Lung (tissue), 11 donors: ENCODE measurements at regions not wholly inside any gene's neighbourhood (a gene's known extent, or its start where the extent isn't known, plus 50 kb on each side); places are given as distances from the start of the nearest gene placed in this dataset.

Experiments
- ATAC-seq: fragments of 200-7000 bp; cut with Tn5 transposase; one replicate; pipeline ENCODE4 v1.9.1; 2020; ENCODE audit warnings: moderate number of reproducible peaks; ENCODE audit not compliant: insufficient read depth, low FRiP score
- DNase-seq, 3 donors: peaks; one replicate each; pipeline ENCODE4 v3.0.0-alpha.2; 2013 to 2017
- H3K27ac ChIP-seq, 2 donors: one replicate each; pipeline ENCODE4 v1.5.1; 2013; ENCODE audit warnings: mild to moderate bottlenecking in 2 of 2, moderate library complexity in 2 of 2, control low read depth in 1 of 2, inconsistent platforms in 1 of 2, low read depth in 1 of 2, low read length in 1 of 2
- H3K27me3 ChIP-seq, 3 donors: one replicate each; pipeline ENCODE4 v1.5.1; 2013; ENCODE audit warnings: low read length in 2 of 3; ENCODE audit not compliant: control insufficient read depth in 3 of 3, insufficient read depth in 3 of 3
- H3K36me3 ChIP-seq, 4 donors: one replicate each; pipeline ENCODE4 v1.5.1; 2013; ENCODE audit warnings: low read length in 4 of 4, mild to moderate bottlenecking in 1 of 4, moderate library complexity in 1 of 4; ENCODE audit not compliant: control insufficient read depth in 4 of 4, insufficient read depth in 4 of 4
- H3K4me1 ChIP-seq, 5 donors: one replicate each; pipeline ENCODE4 v1.5.1; 2013; ENCODE audit warnings: low read length in 5 of 5, mild to moderate bottlenecking in 2 of 5, moderate library complexity in 1 of 5; ENCODE audit not compliant: control insufficient read depth in 5 of 5, insufficient read depth in 5 of 5
- H3K4me3 ChIP-seq: one replicate; pipeline ENCODE4 v1.5.1; 2013; ENCODE audit warnings: mild to moderate bottlenecking, control low read depth, moderate library complexity
- H3K9ac ChIP-seq, 2 donors: one replicate each; pipeline ENCODE4 v1.5.1; 2013; ENCODE audit warnings: low read length in 2 of 2, control low read depth in 1 of 2; ENCODE audit not compliant: insufficient read depth in 1 of 2
- H3K9me3 ChIP-seq, 4 donors: one replicate each; pipeline ENCODE4 v1.5.1; 2013; ENCODE audit warnings: low read length in 3 of 4, mild to moderate bottlenecking in 1 of 4, moderate library complexity in 1 of 4; ENCODE audit not compliant: control insufficient read depth in 4 of 4, insufficient read depth in 3 of 4
- CTCF ChIP-seq: IDR thresholded peaks from 2 replicates; pipeline ENCODE4 v1.5.1; 2012; ENCODE audit warnings: mild to moderate bottlenecking; ENCODE audit errors: control extremely low read depth, extremely low read depth
- WGBS, 2 donors: extraction: QIAGEN DNeasy Blood & Tissue Kit; methylation state at CpG; one replicate each; pipeline ENCODE4 v1.1.7; 2013; 5-methylcytosine and 5-hydroxymethylcytosine counted together
- donor health status: control.
- donor health status: control.
- donor health status: Bipolar disorder and iron deficiency.
- donor health status: healthy.
- donor health status: DM: yes; HTN: yes; CAD: no.

- no peak overlapping the region for H3K27ac ChIP-seq
- H3K9me3 ChIP-seq: no peaks in the 10 kb centered on the region
- H3K4me3 ChIP-seq: no peak overlapping the region
- no peak for TF ChIP-seq CTCF
- no peak for ATAC-seq
- no peaks in the 10 kb centered on the region for H3K36me3 ChIP-seq
- peaks cover 0 to 12% (median 8%) of the 10 kb centered on the region in 5 donors for H3K4me1 ChIP-seq
- no peak overlapping the region for H3K9ac ChIP-seq
- no peak for DNase-seq
- H3K27me3 ChIP-seq: no peaks in the 10 kb centered on the region
These were observed 74.7 kb downstream of the SPRY4 start for GRCh38 chr5:142250119-142250518.

DNA sequence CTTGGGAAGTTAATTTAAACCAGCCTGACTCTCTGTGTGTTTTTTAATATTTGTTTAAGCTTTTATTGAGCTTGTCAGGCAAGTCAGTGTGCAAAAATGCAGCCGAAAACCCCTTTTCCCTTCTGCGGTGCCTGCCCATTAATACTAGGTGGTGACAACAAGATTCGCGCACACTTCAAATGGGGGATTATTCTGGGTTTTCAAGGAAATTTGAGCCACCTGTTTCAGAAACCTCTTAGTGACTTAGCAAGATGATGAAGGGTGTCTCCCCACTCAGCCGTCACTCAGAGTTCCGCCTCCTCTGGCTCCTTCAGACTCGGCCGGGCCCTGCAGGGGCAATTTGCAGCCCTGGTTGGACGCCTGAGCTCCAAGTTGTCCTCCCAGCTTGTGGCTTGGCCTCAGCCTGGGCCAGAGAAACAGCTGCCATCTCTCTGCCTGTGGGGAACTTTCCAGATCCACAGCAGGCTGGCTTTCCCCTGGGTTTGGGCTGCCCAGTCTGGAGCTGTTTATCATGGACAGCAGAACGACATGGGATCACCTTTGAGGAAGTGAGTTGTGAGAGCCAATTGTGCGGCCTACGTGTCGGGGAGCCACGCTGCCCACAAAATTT lies 75.9 kb downstream of the SPRY4 start:
- no peaks in the 10 kb centered on the region for H3K27me3 ChIP-seq
- H3K27ac ChIP-seq: peak overlapping the region in 1 of 2 donors; percentile 66
- H3K9me3 ChIP-seq: no peaks in the 10 kb centered on the region
- peaks cover 0 to 12% (median 8%) of the 10 kb centered on the region in 5 donors for H3K4me1 ChIP-seq
- DNase-seq (peak; percentile 58 to 76 (median 63)), ATAC-seq (peak; percentile 53)
- 62 to 75% methylated on average over 14 of the region's 14 CpGs for WGBS, 2 donors
- no peak overlapping the region for H3K9ac ChIP-seq
- TF ChIP-seq CTCF: no peak
- H3K36me3 ChIP-seq: no peaks in the 10 kb centered on the region
- no peak overlapping the region for H3K4me3 ChIP-seq

DNA sequence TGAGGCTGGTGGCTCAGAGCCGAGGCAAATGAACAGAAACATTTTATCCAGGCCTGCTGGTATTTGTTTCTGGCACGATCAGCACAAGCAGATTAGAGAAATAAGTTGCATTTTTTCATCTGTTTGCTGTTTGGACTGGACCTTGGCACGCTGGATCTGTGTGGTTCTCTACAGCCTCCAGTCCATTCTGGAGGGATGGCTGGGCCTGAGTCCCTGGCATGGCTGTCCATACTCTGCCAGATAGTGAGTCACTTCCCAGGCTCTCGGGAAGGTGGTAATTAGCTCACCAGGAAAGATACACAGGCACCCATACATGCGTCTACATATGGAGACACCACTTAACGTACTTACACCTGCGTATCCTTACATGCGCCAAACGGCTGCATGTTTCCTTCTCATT lies 78.6 kb downstream of the SPRY4 start:
- TF ChIP-seq CTCF: no peak
- DNase-seq (peak; percentile 38 to 76 (median 67)), ATAC-seq (no peak)
- H3K27ac ChIP-seq: peak overlapping the region in 1 of 2 donors; percentile 39
- H3K4me3 ChIP-seq: no peak overlapping the region
- H3K4me1 ChIP-seq: peaks cover 0 to 12% (median 8%) of the 10 kb centered on the region in 5 donors
- H3K27me3 ChIP-seq: no peaks in the 10 kb centered on the region
- H3K9me3 ChIP-seq: peaks cover 0 to 3% (median 0%) of the 10 kb centered on the region in 4 donors
- peak overlapping the region in 1 of 2 donors; percentile 17 for H3K9ac ChIP-seq
- no peaks in the 10 kb centered on the region for H3K36me3 ChIP-seq
- 76 to 87% methylated on average over 9 of the region's 9 CpGs for WGBS, 2 donors

GRCh38 chr5:142245786-142246185 lies 79.0 kb downstream of the SPRY4 start:
- peaks cover 0 to 3% (median 0%) of the 10 kb centered on the region in 4 donors for H3K9me3 ChIP-seq
- DNase-seq (peak in 1 of 3 donors; percentile 30), ATAC-seq (no peak)
- peak overlapping the region in 1 of 2 donors; percentile 17 for H3K9ac ChIP-seq
- peaks cover 0 to 12% (median 8%) of the 10 kb centered on the region in 5 donors for H3K4me1 ChIP-seq
- TF ChIP-seq CTCF: no peak
- no peak overlapping the region for H3K4me3 ChIP-seq
- WGBS, 2 donors: 77 to 84% methylated on average over 5 of the region's 5 CpGs
- H3K27ac ChIP-seq: peak overlapping the region in 1 of 2 donors; percentile 76
- H3K36me3 ChIP-seq: no peaks in the 10 kb centered on the region
- H3K27me3 ChIP-seq: no peaks in the 10 kb centered on the region
